HG03039 (cell line): ENCODE measurements at regions not wholly inside any gene's neighbourhood (a gene's known extent, or its start where the extent isn't known, plus 50 kb on each side); places are given as distances from the start of the nearest gene placed in this dataset.

Source experiments
- ATAC-seq: cut with Tn5 transposase; IDR thresholded peaks from one replicate; pipeline ENCODE4 v1.9.1; 2021; ENCODE audit warnings: mild to moderate bottlenecking, moderate library complexity; ENCODE audit not compliant: unreplicated experiment

DNA sequence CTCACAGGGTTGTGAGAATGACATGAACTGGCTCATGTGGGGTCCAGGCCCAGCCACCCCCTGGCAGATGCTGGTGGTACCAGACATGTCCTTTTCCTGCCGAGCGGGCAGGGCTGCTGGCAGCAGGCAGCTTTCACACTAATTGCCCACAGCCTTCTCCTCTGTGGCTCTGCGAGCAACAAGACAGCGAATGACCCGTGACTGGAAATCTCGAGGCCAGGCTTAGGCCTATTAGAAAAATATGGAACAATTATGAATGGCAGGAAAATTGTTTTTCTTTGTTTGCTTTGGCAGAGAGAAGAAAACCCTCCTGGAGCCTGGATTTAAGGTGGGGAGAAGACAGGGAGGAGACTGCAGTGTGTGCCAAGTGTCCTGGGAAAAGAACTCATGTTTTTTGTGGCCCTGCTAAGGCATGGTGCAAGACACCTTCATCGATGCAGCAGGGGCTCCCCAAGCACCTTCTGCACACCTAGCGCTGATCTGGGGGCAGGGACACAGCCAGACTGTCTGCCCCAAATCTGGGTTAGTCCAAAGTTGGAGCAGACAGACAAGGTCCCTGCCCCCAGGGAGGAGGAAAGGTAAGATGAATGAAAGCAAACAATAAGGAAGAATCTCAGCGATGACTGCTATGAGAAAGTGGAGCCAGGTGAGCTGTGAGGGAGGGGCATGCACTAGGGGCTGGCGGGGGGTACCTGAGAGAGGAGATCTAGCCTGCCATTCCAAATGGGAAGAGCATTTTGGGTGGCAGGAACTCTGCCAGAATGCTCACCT is 193.8 kb upstream of the TLE3 start:
- no peak for ATAC-seq

GRCh38 chr15:70290708-70291107 is 193.0 kb upstream of the TLE3 start:
- ATAC-seq, result no peak

DNA sequence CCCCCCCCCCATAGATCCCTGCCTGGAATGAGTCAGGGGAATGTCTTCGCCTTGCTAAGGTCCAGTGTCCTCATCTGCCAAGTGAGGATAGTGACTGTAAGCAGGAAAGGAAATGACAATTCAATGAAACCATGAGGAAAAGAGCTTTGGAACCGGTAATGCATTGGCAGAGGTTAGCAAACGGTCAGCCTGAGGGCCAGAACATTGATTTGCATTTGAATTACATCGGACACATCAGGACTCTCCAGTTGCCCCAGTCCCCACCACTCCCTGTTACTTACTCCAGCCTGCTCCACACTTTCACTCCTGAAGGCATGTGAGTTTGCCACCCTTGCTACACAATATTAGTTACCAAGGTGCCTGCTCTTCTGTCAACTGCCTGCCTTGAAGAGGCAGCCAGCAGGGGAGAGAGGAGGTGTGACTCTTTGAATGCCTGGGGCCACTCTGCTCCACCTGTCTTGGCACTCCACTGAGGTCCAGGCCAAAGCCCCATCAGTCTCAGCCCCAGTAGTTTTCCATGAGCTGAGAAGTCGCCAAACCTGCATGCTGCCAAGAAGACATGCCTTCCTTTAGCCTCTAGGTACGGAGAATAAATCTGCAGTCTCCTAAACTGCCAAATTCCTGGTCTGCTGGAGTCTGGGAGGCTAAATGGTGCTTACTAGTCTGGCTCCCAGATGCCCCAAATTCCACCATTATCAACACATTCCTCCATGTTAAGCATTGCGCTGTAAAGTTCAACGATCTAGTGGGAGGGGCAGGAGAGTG is 191.7 kb upstream of the TLE3 start:
- ATAC-seq, result no peak

DNA sequence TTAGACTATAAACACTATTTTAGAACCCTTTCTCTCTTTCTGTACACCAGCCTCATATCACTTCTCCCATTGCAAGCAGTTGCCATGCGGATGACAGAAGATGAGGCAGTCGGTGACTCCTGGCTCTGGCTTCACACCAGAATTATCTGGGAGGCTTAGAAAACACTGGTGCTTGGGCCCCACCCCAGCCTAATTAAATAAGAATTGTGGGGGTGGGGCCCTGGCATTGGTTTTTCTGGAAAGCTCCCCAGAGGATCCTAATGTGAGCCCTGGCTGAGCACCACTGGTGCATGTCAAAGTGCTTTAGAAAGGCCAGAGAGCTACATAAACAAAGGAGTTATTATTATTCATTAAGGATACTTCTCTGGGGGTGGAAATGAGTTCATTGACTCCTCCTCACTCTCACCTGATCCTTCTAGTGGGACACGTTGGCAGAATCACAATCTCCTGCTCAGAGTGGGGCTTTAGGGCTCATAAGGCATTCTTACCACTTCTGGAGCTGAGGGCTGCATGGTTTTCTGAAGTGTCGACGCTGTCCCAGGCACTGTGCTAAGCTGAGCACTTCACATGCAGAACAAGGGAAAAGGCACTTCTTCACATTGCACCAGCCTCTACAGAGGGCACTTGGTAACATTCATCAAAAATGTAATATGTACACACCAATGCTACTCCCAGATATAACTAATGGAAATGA is 188.5 kb upstream of the TLE3 start:
- ATAC-seq, result no peak

DNA sequence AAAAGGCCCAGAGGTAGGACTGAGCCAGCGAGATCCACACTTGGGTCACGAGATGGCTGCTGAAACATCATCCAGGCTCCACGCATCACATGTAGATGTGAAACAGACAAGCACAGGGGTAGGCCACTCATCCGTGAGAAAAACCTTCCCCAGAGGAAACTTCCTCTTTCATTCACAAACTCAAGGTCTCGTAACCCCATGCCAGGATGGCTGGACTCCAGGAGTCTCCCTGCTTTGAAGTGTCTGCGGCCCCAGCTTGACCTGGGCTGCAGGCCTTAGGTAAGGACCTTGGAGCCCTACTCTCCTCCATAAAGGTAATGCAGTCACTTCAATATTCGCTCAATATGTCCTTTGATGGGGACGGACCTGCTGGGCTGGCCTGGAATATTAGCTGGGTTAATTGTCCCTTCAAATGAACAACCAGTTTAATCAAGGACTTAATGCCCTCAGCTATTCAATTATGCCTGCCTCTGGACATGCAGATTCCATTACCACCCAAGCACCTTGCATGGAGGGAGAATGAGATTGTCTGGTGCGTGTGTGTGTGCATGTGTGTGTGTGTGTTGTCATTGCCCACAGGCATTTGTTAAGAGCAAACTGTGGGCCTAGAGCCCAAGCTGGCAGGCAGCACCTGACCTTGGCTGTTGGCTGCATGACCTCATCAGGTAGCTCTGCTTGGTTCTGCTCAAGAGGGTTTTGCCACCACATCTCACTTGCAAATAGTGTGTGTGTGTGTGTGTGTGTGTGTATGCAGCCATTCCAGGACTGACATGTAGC is 186.9 kb upstream of the TLE3 start:
- no peak for ATAC-seq

GRCh38 chr15:70283511-70283910 is 185.8 kb upstream of the TLE3 start:
- no peak for ATAC-seq

GRCh38 chr15:70281811-70282307 is 184.1 kb upstream of the TLE3 start:
- no peak for ATAC-seq

- ATAC-seq, result no peak
Measured at GRCh38 chr15:70281261-70281810, 183.6 kb upstream of the TLE3 start.

DNA sequence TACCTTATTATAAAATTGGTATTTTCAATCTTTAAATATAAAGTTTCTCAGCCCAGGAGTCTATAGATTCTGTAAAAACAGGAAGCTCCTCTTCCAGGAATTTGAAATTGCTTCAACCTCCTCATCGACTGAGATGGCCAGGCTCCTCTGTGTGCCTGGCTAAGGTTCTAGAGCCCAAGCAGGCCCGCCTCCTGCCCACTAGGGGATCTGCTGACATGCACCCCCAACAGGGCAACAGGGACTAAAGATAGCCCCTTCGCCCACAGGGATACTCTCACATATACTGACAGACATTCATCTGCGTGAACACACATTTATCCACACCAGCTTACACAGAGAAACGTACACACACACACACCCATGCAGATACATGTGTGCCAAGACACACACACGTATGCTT is 183.1 kb upstream of the TLE3 start:
- ATAC-seq, result no peak

DNA sequence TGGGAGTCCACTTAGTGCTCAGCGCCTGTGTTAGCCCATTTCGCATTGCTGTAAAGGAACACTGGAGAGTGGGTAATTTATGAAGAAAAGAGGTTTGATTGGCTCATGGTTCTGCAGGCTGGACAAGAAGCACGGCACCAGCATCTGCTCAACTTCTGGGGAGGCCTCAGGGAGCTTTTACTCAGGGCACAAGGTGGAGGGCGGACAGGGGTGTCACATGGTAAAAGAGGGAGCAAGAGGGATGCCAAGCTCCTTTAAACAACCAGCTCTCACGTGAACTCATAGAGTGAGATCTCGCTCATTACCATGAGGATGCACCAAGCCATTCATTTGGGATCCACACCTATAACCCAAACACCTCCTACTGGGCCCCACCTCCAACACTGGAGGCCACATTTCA is 181.4 kb upstream of the TLE3 start:
- no peak for ATAC-seq

GRCh38 chr15:70278644-70279043 is 180.9 kb upstream of the TLE3 start:
- no peak for ATAC-seq

DNA sequence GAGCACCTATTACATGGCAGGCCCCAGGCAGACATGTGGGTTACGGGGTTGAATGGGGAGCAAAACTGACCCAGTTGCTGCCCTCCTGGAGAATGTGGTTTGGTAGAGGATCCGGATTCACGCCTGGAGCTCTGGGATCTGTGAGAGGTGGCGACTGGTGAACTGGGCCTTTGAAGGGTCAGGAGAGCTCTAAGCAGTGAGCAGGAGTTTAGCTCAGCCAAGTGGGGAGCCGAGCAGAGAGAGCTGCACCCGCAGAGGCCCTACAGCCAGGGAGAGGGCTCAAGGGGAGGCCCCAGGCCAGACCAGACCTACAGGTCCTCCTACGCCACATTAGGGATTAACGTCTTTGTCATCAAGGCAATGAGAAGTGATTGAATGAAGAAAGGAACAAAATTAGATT is 179.8 kb upstream of the TLE3 start:
- ATAC-seq, result no peak

DNA sequence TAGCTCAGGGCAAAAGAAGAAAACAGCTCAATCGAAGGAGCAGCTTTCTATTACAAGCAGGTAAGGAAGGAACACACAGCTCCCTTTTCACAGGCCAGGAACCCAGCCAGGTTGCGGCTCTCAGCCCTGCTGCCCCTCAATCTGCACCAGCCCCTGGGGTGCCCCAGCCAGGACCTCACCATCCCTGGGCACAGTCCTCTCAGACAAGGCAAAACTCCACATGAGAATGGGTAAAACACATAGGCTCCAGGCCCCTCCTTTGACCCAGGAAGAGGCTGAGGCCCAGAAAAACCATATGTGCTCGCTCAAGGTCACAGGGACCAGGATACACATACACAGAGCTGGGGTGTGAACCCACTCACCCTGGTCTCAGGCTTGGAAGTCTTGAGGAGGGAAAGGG is 178.7 kb upstream of the TLE3 start:
- no peak for ATAC-seq

- ATAC-seq, result no peak
Measured at GRCh38 chr15:70275461-70276138, 177.9 kb upstream of the TLE3 start.

- ATAC-seq, result no peak
Measured at GRCh38 chr15:70274908-70275307, 177.2 kb upstream of the TLE3 start.

GRCh38 chr15:70274255-70274880 is 176.7 kb upstream of the TLE3 start:
- ATAC-seq, result no peak

DNA sequence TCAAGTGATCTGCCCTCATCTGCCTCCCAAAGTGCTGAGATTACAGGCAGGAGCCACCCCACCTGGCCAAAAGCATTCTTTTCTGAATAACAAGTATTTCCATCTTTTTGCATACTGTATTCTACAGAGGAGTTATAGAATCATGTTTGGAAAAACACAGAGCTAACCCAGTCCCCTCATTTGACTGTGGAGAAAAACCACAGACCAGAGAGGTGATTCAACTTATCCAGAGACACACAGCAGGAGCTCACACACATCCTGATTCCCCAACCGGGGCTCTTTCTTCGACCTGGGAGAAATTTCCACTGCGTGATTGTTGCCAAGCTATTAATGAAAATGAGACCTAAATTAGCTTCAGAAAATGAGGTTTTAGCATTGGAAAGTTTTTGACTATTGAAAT is 176.1 kb upstream of the TLE3 start:
- no peak for ATAC-seq

GRCh38 chr15:70272565-70273355 is 175.0 kb upstream of the TLE3 start:
- no peak for ATAC-seq
